ENCODE measurements at regions not wholly inside any gene's neighbourhood (a gene's known extent, or its start where the extent isn't known, plus 50 kb on each side); places are given as distances from the start of the nearest gene placed in this dataset.

- TF ChIP-seq CTCF (IDR thresholded peaks at IDR 0.05; ENCODE audit: borderline replicate concordance, extremely low read depth, low read length, poor library complexity, severe bottlenecking) = no peak
- no peak for TF ChIP-seq EZH2 (IDR thresholded peaks at IDR 0.05; ENCODE audit: borderline replicate concordance, low read depth, low read length, severe bottlenecking)
Observed at GRCh38 chr22:44386386-44387035, 73.8 kb upstream of the SHISAL1 start.
